ENCODE measurements at regions not wholly inside any gene's neighbourhood (a gene's known extent, or its start where the extent isn't known, plus 50 kb on each side); places are given as distances from the start of the nearest gene placed in this dataset.
"Not testable (repeated sequence)": the region's sequence is repeated elsewhere in the genome, so short reads cannot be mapped to it uniquely, and the experiment has no call there.

DNA sequence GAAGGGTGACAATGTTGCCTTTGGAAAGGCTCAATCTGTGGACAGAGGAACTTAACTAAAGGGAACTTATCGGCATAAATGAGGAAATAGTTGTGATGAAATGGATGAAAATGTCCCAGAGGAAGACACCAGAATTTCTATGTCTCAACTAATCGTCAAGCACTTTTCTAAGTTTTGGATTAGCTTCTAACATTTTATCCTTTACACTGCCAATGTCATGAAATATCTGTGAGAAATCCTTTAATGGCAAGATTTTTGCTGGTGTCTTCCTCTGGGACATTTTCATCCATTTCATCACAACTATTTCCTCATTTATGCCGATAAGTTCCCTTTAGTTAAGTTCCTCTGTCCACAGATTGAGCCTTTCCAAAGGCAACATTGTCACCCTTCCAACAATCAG, 86.3 kb upstream of the BTG1 start:
- not testable (repeated sequence) for H3K27ac ChIP-seq (ENCODE audit: low read depth in 1 of 2, low read length in 1 of 2); H3K4me3 ChIP-seq (ENCODE audit: low read length in 2 of 2); H3K27me3 ChIP-seq (ENCODE audit: control insufficient read depth in 2 of 2, insufficient read depth in 1 of 2, low read length in 1 of 2); H3K36me3 ChIP-seq (ENCODE audit: control insufficient read depth in 2 of 2, insufficient read depth in 2 of 2, low read length in 1 of 2); H3K9me3 ChIP-seq (ENCODE audit: control insufficient read depth in 2 of 2, insufficient read depth in 1 of 2, low read length in 1 of 2); DNase-seq (ENCODE audit: low read depth in 6 of 9, low spot score in 9 of 9); H3K4me1 ChIP-seq (ENCODE audit: control insufficient read depth in 2 of 2, insufficient read depth in 2 of 2, low read length in 2 of 2)
- 88% methylated on average over 3 of the region's 3 CpGs for WGBS

DNA sequence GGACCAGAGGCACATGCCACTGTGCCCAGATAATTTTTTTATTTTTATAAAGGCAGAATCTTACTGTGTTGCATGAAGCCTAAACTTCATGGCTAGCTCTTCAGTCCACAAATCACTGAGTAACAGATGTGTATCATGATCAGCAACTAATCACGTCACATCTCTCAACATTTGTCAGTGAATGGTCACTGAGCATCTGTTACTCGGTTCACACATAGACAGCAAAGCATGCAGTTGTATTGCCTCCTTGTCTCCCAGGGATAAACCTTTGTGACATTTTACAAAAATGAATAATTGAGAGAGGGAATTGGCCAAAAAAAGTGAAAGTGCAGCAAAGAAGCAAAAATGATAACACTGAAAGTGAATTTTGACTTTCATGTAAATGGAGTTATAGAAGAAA, 85.9 kb upstream of the BTG1 start:
- DNase-seq (ENCODE audit: low read depth in 6 of 9, low spot score in 9 of 9); H3K9me3 ChIP-seq (ENCODE audit: control insufficient read depth in 2 of 2, insufficient read depth in 1 of 2, low read length in 1 of 2); H3K4me3 ChIP-seq (ENCODE audit: low read length in 2 of 2); H3K27ac ChIP-seq (ENCODE audit: low read depth in 1 of 2, low read length in 1 of 2); H3K36me3 ChIP-seq (ENCODE audit: control insufficient read depth in 2 of 2, insufficient read depth in 2 of 2, low read length in 1 of 2); H3K27me3 ChIP-seq (ENCODE audit: control insufficient read depth in 2 of 2, insufficient read depth in 1 of 2, low read length in 1 of 2): not testable (repeated sequence)
- 92% methylated on average over 1 of the region's 2 CpGs for WGBS
- H3K4me1 ChIP-seq (ENCODE audit: control insufficient read depth in 2 of 2, insufficient read depth in 2 of 2, low read length in 2 of 2) = peaks cover 0 to 10% of the 10 kb centered on the region in 2 donors

DNA sequence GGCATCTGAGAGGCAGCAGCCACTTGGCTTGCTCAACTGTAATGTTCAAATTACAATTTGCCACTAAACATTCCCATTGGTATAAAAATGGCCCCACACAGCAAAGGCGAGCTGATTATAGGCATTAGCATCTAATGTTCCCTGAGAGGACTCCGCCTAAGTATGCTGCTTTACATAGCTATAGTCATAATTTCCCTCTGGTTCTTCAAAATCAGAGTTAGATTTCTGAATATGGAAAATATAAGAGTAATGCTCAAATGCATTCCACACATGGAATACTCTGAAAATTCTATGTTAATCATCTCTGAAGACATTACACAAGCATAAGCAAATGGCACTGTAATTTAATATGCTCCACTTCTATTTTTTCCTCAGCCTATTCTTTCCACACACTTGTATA, 83.7 kb upstream of the BTG1 start:
- Histone ChIP-seq H3K27me3 (ENCODE audit: control insufficient read depth in 2 of 2, insufficient read depth in 1 of 2, low read length in 1 of 2) (no peaks in the 10 kb centered on the region), H3K27ac (ENCODE audit: low read depth in 1 of 2, low read length in 1 of 2) (no peak overlapping the region), H3K4me3 (ENCODE audit: low read length in 2 of 2) (no peak overlapping the region), H3K9me3 (ENCODE audit: control insufficient read depth in 2 of 2, insufficient read depth in 1 of 2, low read length in 1 of 2) (no peaks in the 10 kb centered on the region), H3K4me1 (ENCODE audit: control insufficient read depth in 2 of 2, insufficient read depth in 2 of 2, low read length in 2 of 2) (peaks cover 0 to 8% of the 10 kb centered on the region in 2 donors), H3K36me3 (ENCODE audit: control insufficient read depth in 2 of 2, insufficient read depth in 2 of 2, low read length in 1 of 2) (no peaks in the 10 kb centered on the region)
- DNase-seq (ENCODE audit: low read depth in 6 of 9, low spot score in 9 of 9) = no peak
- over 99% methylated on average over 2 of the region's 2 CpGs for WGBS

GRCh38 chr12:92226961-92227360, 81.3 kb upstream of the BTG1 start:
- Histone ChIP-seq H3K36me3 (ENCODE audit: control insufficient read depth in 2 of 2, insufficient read depth in 2 of 2, low read length in 1 of 2) (no peaks in the 10 kb centered on the region), H3K27me3 (ENCODE audit: control insufficient read depth in 2 of 2, insufficient read depth in 1 of 2, low read length in 1 of 2) (no peaks in the 10 kb centered on the region), H3K4me1 (ENCODE audit: control insufficient read depth in 2 of 2, insufficient read depth in 2 of 2, low read length in 2 of 2) (peaks cover 0 to 3% of the 10 kb centered on the region in 2 donors), H3K27ac (ENCODE audit: low read depth in 1 of 2, low read length in 1 of 2) (no peak overlapping the region), H3K4me3 (ENCODE audit: low read length in 2 of 2) (no peak overlapping the region), H3K9me3 (ENCODE audit: control insufficient read depth in 2 of 2, insufficient read depth in 1 of 2, low read length in 1 of 2) (no peaks in the 10 kb centered on the region)
- WGBS = 80% methylated on average over 3 of the region's 3 CpGs
- DNase-seq (ENCODE audit: low read depth in 6 of 9, low spot score in 9 of 9) = no peak

DNA sequence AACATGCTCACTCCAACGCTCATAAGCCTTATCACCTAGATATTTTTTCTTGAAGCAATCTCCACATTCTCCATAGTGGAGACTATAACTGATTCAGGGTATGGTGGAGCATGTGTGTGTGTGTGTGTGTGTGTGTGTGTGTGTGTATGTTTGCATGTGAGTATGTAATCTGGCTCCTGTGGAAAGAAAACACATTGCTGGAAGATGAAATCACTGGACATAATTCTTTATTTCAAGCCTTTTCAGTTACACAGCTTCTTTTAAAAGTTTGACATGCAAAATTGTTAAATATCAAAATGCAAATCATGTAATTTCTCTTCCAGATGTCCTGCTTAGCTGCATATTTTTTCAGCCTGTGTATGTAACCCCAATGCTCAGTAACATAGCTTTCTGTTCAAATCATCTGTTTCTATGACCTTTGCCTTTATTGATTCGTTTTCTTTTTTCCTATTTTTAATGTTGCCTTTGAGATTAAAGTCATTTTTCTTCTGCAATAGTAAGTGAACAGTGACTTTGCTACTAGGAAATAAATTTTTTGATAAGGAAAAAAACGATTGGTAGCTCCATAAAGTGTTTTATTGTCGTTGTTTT, 80.5 kb upstream of the BTG1 start:
- Histone ChIP-seq H3K27ac (ENCODE audit: low read depth in 1 of 2, low read length in 1 of 2) (no peak overlapping the region), H3K4me3 (ENCODE audit: low read length in 2 of 2) (no peak overlapping the region), H3K36me3 (ENCODE audit: control insufficient read depth in 2 of 2, insufficient read depth in 2 of 2, low read length in 1 of 2) (no peaks in the 10 kb centered on the region), H3K9me3 (ENCODE audit: control insufficient read depth in 2 of 2, insufficient read depth in 1 of 2, low read length in 1 of 2) (no peaks in the 10 kb centered on the region), H3K4me1 (ENCODE audit: control insufficient read depth in 2 of 2, insufficient read depth in 2 of 2, low read length in 2 of 2) (peaks cover 0 to 3% of the 10 kb centered on the region in 2 donors), H3K27me3 (ENCODE audit: control insufficient read depth in 2 of 2, insufficient read depth in 1 of 2, low read length in 1 of 2) (no peaks in the 10 kb centered on the region)
- DNase-seq (ENCODE audit: low read depth in 6 of 9, low spot score in 9 of 9) = no peak
- WGBS = 85% methylated on average over 4 of the region's 4 CpGs

DNA sequence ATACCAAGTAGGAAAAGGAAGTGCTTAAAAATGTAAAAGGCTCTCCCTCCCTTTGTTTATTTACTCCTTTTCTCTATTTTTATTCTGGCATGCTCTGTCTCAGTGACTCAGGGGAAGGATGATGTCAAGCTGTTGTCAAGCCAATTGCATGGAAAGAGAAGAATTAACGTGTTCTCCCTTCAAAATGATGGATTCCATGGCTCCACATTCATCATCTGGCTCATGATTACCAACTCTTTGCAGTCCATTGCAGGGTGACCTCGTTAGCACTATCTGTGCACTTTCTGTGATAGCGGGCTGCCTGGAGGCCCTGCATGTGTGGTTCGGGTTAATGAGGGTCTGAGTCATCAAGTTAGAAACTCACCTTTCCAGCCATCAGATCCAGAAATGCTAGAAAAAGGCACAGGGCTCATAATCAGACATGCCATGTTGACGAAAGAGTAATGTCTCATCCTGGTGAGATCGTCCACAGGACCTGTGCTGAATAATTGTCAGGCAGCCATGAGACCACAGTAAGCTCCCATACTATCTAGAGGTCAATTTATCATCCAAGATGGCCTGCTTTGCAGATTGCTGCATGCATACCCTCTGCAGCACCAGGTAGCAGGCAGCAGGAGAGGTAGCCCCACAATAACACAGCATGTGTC, 79.2 kb upstream of the BTG1 start:
- peaks cover 0 to 3% of the 10 kb centered on the region in 2 donors for H3K4me1 ChIP-seq (ENCODE audit: control insufficient read depth in 2 of 2, insufficient read depth in 2 of 2, low read length in 2 of 2)
- no peaks in the 10 kb centered on the region for H3K27me3 ChIP-seq (ENCODE audit: control insufficient read depth in 2 of 2, insufficient read depth in 1 of 2, low read length in 1 of 2)
- H3K27ac ChIP-seq (ENCODE audit: low read depth in 1 of 2, low read length in 1 of 2) = no peak overlapping the region
- no peak for DNase-seq (ENCODE audit: low read depth in 6 of 9, low spot score in 9 of 9)
- no peak overlapping the region for H3K4me3 ChIP-seq (ENCODE audit: low read length in 2 of 2)
- H3K36me3 ChIP-seq (ENCODE audit: control insufficient read depth in 2 of 2, insufficient read depth in 2 of 2, low read length in 1 of 2) = no peaks in the 10 kb centered on the region
- H3K9me3 ChIP-seq (ENCODE audit: control insufficient read depth in 2 of 2, insufficient read depth in 1 of 2, low read length in 1 of 2) = no peaks in the 10 kb centered on the region
- 94% methylated on average over 6 of the region's 6 CpGs for WGBS

GRCh38 chr12:92223481-92223880, 77.8 kb upstream of the BTG1 start:
- WGBS = 97% methylated on average over 1 of the region's 1 CpG
- H3K27me3 ChIP-seq (ENCODE audit: control insufficient read depth in 2 of 2, insufficient read depth in 1 of 2, low read length in 1 of 2) = no peaks in the 10 kb centered on the region

GRCh38 chr12:92221656-92222315, 76.1 kb upstream of the BTG1 start:
- Histone ChIP-seq H3K27me3 (ENCODE audit: control insufficient read depth in 2 of 2, insufficient read depth in 1 of 2, low read length in 1 of 2) (no peaks in the 10 kb centered on the region), H3K4me1 (ENCODE audit: control insufficient read depth in 2 of 2, insufficient read depth in 2 of 2, low read length in 2 of 2) (peaks cover 0 to 2% of the 10 kb centered on the region in 2 donors), H3K9me3 (ENCODE audit: control insufficient read depth in 2 of 2, insufficient read depth in 1 of 2, low read length in 1 of 2) (peaks cover 0 to 4% of the 10 kb centered on the region in 2 donors), H3K4me3 (ENCODE audit: low read length in 2 of 2) (no peak overlapping the region), H3K36me3 (ENCODE audit: control insufficient read depth in 2 of 2, insufficient read depth in 2 of 2, low read length in 1 of 2) (no peaks in the 10 kb centered on the region), H3K27ac (ENCODE audit: low read depth in 1 of 2, low read length in 1 of 2) (no peak overlapping the region)
- no peak for DNase-seq (ENCODE audit: low read depth in 6 of 9, low spot score in 9 of 9)
- whole genome bisulfite sequencing = 97% methylated on average over 5 of the region's 5 CpGs

More at GRCh38 chr12:92223481-92223880, 77.8 kb upstream of the BTG1 start:
- H3K36me3 ChIP-seq (ENCODE audit: control insufficient read depth in 2 of 2, insufficient read depth in 2 of 2, low read length in 1 of 2) = no peaks in the 10 kb centered on the region
- H3K4me3 ChIP-seq (ENCODE audit: low read length in 2 of 2) = no peak overlapping the region
- DNase-seq (ENCODE audit: low read depth in 6 of 9, low spot score in 9 of 9) = no peak
- H3K9me3 ChIP-seq (ENCODE audit: control insufficient read depth in 2 of 2, insufficient read depth in 1 of 2, low read length in 1 of 2) = peaks cover 0 to 4% of the 10 kb centered on the region in 2 donors
- peaks cover 0 to 3% of the 10 kb centered on the region in 2 donors for H3K4me1 ChIP-seq (ENCODE audit: control insufficient read depth in 2 of 2, insufficient read depth in 2 of 2, low read length in 2 of 2)
- H3K27ac ChIP-seq (ENCODE audit: low read depth in 1 of 2, low read length in 1 of 2) = no peak overlapping the region

GRCh38 chr12:92218394-92219077, 72.9 kb upstream of the BTG1 start:
- Histone ChIP-seq H3K27me3 (ENCODE audit: control insufficient read depth in 2 of 2, insufficient read depth in 1 of 2, low read length in 1 of 2) (no peaks in the 10 kb centered on the region), H3K27ac (ENCODE audit: low read depth in 1 of 2, low read length in 1 of 2) (no peak overlapping the region), H3K9me3 (ENCODE audit: control insufficient read depth in 2 of 2, insufficient read depth in 1 of 2, low read length in 1 of 2) (peaks cover 0 to 4% of the 10 kb centered on the region in 2 donors), H3K4me3 (ENCODE audit: low read length in 2 of 2) (no peak overlapping the region), H3K4me1 (ENCODE audit: control insufficient read depth in 2 of 2, insufficient read depth in 2 of 2, low read length in 2 of 2) (no peaks in the 10 kb centered on the region), H3K36me3 (ENCODE audit: control insufficient read depth in 2 of 2, insufficient read depth in 2 of 2, low read length in 1 of 2) (no peaks in the 10 kb centered on the region)
- DNase-seq (ENCODE audit: low read depth in 6 of 9, low spot score in 9 of 9) = no peak
- WGBS = 94% methylated on average over 3 of the region's 3 CpGs

All from thymus (tissue), 11 donors.